ENCODE measurements at regions not wholly inside any gene's neighbourhood (a gene's known extent, or its start where the extent isn't known, plus 50 kb on each side); places are given as distances from the start of the nearest gene placed in this dataset.

DNA sequence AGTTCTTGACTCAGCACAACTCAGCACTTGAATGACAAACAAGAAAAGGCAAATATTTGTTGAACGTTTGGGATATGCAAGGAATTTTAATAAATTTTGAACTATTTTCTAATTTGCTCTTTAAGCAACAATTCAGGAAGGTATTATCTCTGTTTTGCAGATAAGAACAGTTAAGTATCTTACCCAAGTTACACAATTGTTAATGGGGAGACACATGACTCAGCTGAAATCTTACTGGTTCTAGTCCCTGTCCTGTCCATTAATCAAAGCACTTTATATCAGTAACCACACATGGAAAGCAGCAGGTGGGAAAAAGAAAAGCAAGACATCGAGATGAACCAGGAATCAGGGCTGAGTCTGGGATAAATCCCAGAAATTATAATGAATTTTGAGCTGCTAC lies 493.9 kb upstream of the PIK3C3 start:
- no peak for TF ChIP-seq CTCF (IDR thresholded peaks at IDR 0.05; ENCODE audit: borderline replicate concordance, extremely low read depth, insufficient read depth)
- no peak overlapping the region for H3K4me3 ChIP-seq (ENCODE audit: low read length in 3 of 3)

GRCh38 chr18:41459656-41460055 lies 495.4 kb upstream of the PIK3C3 start:
- Histone ChIP-seq H3K9ac (ENCODE audit: low read length in 3 of 3) (no peak overlapping the region), H3K9me3 (ENCODE audit: control insufficient read depth in 2 of 3, insufficient read depth in 1 of 3, low read length in 3 of 3) (no peaks in the 10 kb centered on the region), H3K27me3 (ENCODE audit: control insufficient read depth, insufficient read depth, low read length) (no peaks in the 10 kb centered on the region), H3K27ac (ENCODE audit: low read depth in 2 of 2, low read length in 2 of 2) (no peak overlapping the region), H3K4me1 (ENCODE audit: control insufficient read depth in 2 of 3, insufficient read depth in 2 of 3, low read depth in 1 of 3, low read length in 3 of 3) (no peaks in the 10 kb centered on the region), H3K4me3 (ENCODE audit: low read length in 3 of 3) (no peak overlapping the region), H3K36me3 (ENCODE audit: control insufficient read depth in 2 of 3, insufficient read depth in 3 of 3, low read length in 3 of 3) (no peaks in the 10 kb centered on the region)
- FAIRE-seq, result no peak
- no peak for DNase-seq
- intact Hi-C loops (cut with DNase I), result no loop called here
- no peak for TF ChIP-seq CTCF (IDR thresholded peaks at IDR 0.05; ENCODE audit: borderline replicate concordance, extremely low read depth, insufficient read depth)

More for the DNA sequence above, 493.9 kb upstream of the PIK3C3 start:
- FAIRE-seq (no peak), DNase-seq (no peak)
- H3K27ac ChIP-seq (ENCODE audit: low read depth in 2 of 2, low read length in 2 of 2), result no peak overlapping the region
- no peaks in the 10 kb centered on the region for H3K9me3 ChIP-seq (ENCODE audit: control insufficient read depth in 2 of 3, insufficient read depth in 1 of 3, low read length in 3 of 3)
- no peaks in the 10 kb centered on the region for H3K4me1 ChIP-seq (ENCODE audit: control insufficient read depth in 2 of 3, insufficient read depth in 2 of 3, low read depth in 1 of 3, low read length in 3 of 3)
- intact Hi-C loops (cut with DNase I), result no loop called here
- H3K27me3 ChIP-seq (ENCODE audit: control insufficient read depth, insufficient read depth, low read length), result no peaks in the 10 kb centered on the region
- H3K36me3 ChIP-seq (ENCODE audit: control insufficient read depth in 2 of 3, insufficient read depth in 3 of 3, low read length in 3 of 3), result no peaks in the 10 kb centered on the region
- no peak overlapping the region for H3K9ac ChIP-seq (ENCODE audit: low read length in 3 of 3)

DNA sequence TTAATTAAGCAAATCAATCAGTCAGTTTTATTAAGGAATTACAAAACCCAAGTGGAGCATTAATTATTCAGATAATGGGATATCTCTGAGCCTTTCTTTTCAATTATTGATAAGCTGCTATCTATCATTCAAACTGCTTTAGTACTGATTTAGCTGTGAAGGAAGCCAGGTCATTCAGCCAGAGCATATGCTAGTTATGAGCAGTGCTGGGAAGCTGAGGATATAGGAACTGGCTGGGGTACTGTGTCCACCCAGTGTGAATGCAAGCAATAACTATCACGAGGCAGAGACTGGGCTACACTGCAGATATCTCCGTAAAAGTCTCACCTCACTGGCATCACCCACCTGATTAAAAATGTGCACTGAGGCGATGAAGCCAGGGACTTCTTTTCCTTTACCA lies 496.7 kb upstream of the PIK3C3 start:
- DNase-seq, result peak in 2 of 5 donors; percentile 7 to 29
- H3K27ac ChIP-seq (ENCODE audit: low read depth in 2 of 2, low read length in 2 of 2), result no peak overlapping the region
- no peak overlapping the region for H3K9ac ChIP-seq (ENCODE audit: low read length in 3 of 3)
- H3K9me3 ChIP-seq (ENCODE audit: control insufficient read depth in 2 of 3, insufficient read depth in 1 of 3, low read length in 3 of 3), result peaks cover 0 to 3% (median under 1%) of the 10 kb centered on the region in 3 donors
- H3K4me1 ChIP-seq (ENCODE audit: control insufficient read depth in 2 of 3, insufficient read depth in 2 of 3, low read depth in 1 of 3, low read length in 3 of 3), result no peaks in the 10 kb centered on the region
- no peak for FAIRE-seq
- no peak overlapping the region for H3K4me3 ChIP-seq (ENCODE audit: low read length in 3 of 3)
- intact Hi-C loops (cut with DNase I), result no loop called here
- no peaks in the 10 kb centered on the region for H3K36me3 ChIP-seq (ENCODE audit: control insufficient read depth in 2 of 3, insufficient read depth in 3 of 3, low read length in 3 of 3)
- no peak for TF ChIP-seq CTCF (IDR thresholded peaks at IDR 0.05; ENCODE audit: borderline replicate concordance, extremely low read depth, insufficient read depth)
- no peaks in the 10 kb centered on the region for H3K27me3 ChIP-seq (ENCODE audit: control insufficient read depth, insufficient read depth, low read length)

DNA sequence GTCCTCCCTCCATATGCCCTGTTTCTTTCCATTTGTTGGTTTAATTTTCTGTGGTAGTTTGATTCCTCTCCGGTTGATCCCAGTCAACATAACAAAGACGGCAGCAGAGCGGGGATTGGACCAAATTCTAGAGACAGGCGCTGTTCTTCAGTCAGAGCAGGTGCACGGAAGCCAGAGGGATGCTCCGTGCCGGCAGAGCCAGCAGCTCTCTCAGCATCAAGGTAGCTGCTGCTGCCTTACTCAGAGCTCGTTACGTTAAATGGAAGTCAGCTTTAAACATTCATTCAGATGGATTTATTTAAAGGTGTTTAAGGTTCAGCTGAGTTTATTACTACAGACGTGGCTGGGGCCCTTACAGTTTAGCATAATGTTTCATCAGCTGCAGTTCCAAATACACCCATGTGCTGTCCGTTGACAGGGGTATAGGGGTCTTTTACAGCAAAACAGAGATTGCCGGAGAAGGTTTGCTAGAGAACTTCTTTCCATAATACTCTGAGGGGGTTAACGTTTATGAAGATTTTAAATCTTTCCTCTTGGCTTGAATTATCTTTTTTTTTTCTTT lies 497.2 kb upstream of the PIK3C3 start:
- H3K9me3 ChIP-seq (ENCODE audit: control insufficient read depth in 2 of 3, insufficient read depth in 1 of 3, low read length in 3 of 3), result peaks cover 0 to 6% (median 2%) of the 10 kb centered on the region in 3 donors
- H3K4me3 ChIP-seq (ENCODE audit: low read length in 3 of 3), result no peak overlapping the region
- intact Hi-C loops (cut with DNase I), result no loop called here
- TF ChIP-seq CTCF (IDR thresholded peaks at IDR 0.05; ENCODE audit: borderline replicate concordance, extremely low read depth, insufficient read depth), result no peak
- H3K4me1 ChIP-seq (ENCODE audit: control insufficient read depth in 2 of 3, insufficient read depth in 2 of 3, low read depth in 1 of 3, low read length in 3 of 3), result no peaks in the 10 kb centered on the region
- H3K27ac ChIP-seq (ENCODE audit: low read depth in 2 of 2, low read length in 2 of 2), result no peak overlapping the region
- H3K36me3 ChIP-seq (ENCODE audit: control insufficient read depth in 2 of 3, insufficient read depth in 3 of 3, low read length in 3 of 3), result no peaks in the 10 kb centered on the region
- no peak overlapping the region for H3K9ac ChIP-seq (ENCODE audit: low read length in 3 of 3)
- no peaks in the 10 kb centered on the region for H3K27me3 ChIP-seq (ENCODE audit: control insufficient read depth, insufficient read depth, low read length)
- FAIRE-seq, result no peak
- peak in 2 of 5 donors; percentile 2 to 11 for DNase-seq
